GM23248 (cell line): ENCODE measurements at regions not wholly inside any gene's neighbourhood (a gene's known extent, or its start where the extent isn't known, plus 50 kb on each side); places are given as distances from the start of the nearest gene placed in this dataset.
"Not testable (repeated sequence)": the region's sequence is repeated elsewhere in the genome, so short reads cannot be mapped to it uniquely, and the experiment has no call there.

Experiments used
- EZH2 ChIP-seq: fragments of 200-600 bp; sonication (generic); IDR thresholded peaks from 2 replicates; pipeline ENCODE4 v1.6.1; 2018; ENCODE audit warnings: antibody characterized with exemption, mild to moderate bottlenecking; ENCODE audit not compliant: insufficient read depth, poor library complexity, severe bottlenecking
- EZH2phosphoT487 ChIP-seq: fragments of 200-600 bp; sonication (generic); IDR thresholded peaks from 2 replicates; pipeline ENCODE4 v1.6.1; 2018; ENCODE audit warnings: antibody characterized with exemption, moderate library complexity, mild to moderate bottlenecking, low read depth; ENCODE audit not compliant: insufficient read depth

GRCh38 chr16:70043538-70044067, 70.5 kb upstream of the PDPR start:
- not testable (repeated sequence) for TF ChIP-seq EZH2, EZH2phosphoT487
